A673 (cell line): ENCODE measurements at regions not wholly inside any gene's neighbourhood (a gene's known extent, or its start where the extent isn't known, plus 50 kb on each side); places are given as distances from the start of the nearest gene placed in this dataset.

ENCODE experiments used
- EZH2 ChIP-seq: fragments of 200-600 bp; sonication (generic); IDR thresholded peaks from 2 replicates; pipeline ENCODE4 v1.6.1; 2017; ENCODE audit warnings: borderline replicate concordance, low read depth, mild to moderate bottlenecking, mixed read lengths, antibody characterized with exemption, low read length; ENCODE audit not compliant: poor library complexity, severe bottlenecking
- TF ChIP-seq, protein P1 (sequence below): fragments of 300-800, 200-600 bp; sonication (generic); conservative IDR thresholded peaks from 2 replicates; pipeline ENCODE4 v1.5.1; 2017; ENCODE audit warnings: low read depth, mild to moderate bottlenecking, antibody characterized with exemption, low read length, moderate library complexity, mixed read lengths

DNA sequence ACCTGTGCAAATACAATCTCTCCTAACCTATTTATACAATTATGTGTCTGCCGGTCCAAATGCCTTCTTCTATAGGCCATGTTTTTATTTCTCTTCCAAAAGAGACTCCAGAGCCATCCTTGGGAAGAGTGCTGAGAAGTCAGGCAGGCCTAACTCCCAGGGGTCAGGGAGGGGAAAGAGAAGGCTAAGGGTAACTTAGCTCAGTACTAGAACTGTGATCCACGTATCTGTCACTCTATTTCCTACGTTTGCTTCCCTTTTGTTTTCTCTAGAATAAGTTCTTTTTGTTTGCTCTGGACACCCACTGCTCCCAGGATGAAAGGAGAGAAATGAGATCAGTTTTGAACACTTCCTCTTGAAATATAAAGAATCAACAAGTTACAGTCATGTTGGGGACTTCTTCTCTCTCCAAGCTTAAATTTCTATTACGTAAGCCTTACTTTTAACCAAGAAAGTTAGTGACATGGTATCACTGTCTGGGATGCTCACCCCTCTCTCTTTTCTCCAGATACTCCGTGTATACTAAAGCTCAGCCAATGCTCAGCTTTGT is 79.2 kb downstream of the DAD1 start:
- TF ChIP-seq, protein P1, sequence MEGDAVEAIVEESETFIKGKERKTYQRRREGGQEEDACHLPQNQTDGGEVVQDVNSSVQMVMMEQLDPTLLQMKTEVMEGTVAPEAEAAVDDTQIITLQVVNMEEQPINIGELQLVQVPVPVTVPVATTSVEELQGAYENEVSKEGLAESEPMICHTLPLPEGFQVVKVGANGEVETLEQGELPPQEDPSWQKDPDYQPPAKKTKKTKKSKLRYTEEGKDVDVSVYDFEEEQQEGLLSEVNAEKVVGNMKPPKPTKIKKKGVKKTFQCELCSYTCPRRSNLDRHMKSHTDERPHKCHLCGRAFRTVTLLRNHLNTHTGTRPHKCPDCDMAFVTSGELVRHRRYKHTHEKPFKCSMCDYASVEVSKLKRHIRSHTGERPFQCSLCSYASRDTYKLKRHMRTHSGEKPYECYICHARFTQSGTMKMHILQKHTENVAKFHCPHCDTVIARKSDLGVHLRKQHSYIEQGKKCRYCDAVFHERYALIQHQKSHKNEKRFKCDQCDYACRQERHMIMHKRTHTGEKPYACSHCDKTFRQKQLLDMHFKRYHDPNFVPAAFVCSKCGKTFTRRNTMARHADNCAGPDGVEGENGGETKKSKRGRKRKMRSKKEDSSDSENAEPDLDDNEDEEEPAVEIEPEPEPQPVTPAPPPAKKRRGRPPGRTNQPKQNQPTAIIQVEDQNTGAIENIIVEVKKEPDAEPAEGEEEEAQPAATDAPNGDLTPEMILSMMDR, result no peak
- no peak for TF ChIP-seq EZH2
